AG04449 (cell line): ENCODE measurements at regions not wholly inside any gene's neighbourhood (a gene's known extent, or its start where the extent isn't known, plus 50 kb on each side); places are given as distances from the start of the nearest gene placed in this dataset.
"Not testable (repeated sequence)": the region's sequence is repeated elsewhere in the genome, so short reads cannot be mapped to it uniquely, and the experiment has no call there.

Experiments
- CTCF ChIA-PET: fragments of 350-600 bp; formaldehyde crosslinking; extraction: SDS; loops from one replicate; lab custom pipeline; 2021; ENCODE audit warnings: antibody characterized with exemption; lab: Yijun Ruan, JAX
- POLR2A ChIA-PET: fragments of 400-600, 350-600 bp; formaldehyde crosslinking; extraction: SDS; loops from one replicate; lab custom pipeline; 2020; ENCODE audit warnings: antibody characterized with exemption, inconsistent platforms; lab: Yijun Ruan, JAX
- DNase-seq: peaks from one replicate; pipeline ENCODE4 v3.0.0-alpha.2; 2010; ENCODE audit warnings: low read depth, low spot score
- H3K4me3 ChIP-seq: 2 replicates; pipeline ENCODE4 v1.5.1; 2011; ENCODE audit warnings: low read depth, mild to moderate bottlenecking, control low read depth, low read length
- CTCF ChIP-seq: IDR thresholded peaks from one replicate; pipeline ENCODE4 v1.5.1; 2011; ENCODE audit warnings: mild to moderate bottlenecking, moderate library complexity, low read length, control low read depth, inconsistent platforms; ENCODE audit not compliant: insufficient read depth; ENCODE audit errors: missing control alignments

- no peak for TF ChIP-seq CTCF
- ChIA-PET POLR2A (no interaction called here), CTCF (no interaction called here)
- DNase-seq: no peak
- no peak overlapping the region for H3K4me3 ChIP-seq
These were observed 124.7 kb downstream of the MEX3B start for GRCh38 chr15:81921163-81921562.

- H3K4me3 ChIP-seq, CTCF ChIA-PET, POLR2A ChIA-PET, DNase-seq: not testable (repeated sequence)
These were observed 127.1 kb downstream of the MEX3B start for GRCh38 chr15:81918767-81919166.

DNA sequence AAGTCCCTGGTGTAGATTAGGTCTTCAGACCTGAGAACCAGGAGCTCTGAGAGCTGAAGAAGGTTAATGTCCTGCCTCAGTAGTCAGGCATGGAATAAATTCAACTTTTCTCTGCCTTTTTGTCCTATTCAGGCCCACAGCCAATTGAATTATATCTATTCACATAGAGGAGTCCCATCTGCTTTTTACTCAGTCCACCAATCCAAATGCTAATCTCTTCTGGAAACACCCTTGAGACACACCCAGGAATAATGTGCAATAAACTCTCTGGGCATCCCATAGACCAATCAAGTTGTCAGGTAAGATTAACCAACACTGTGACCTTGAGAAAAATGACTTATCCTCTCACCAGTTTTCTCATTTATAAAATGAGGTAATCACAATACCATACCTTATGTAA is 129.4 kb downstream of the MEX3B start:
- ChIA-PET POLR2A (no interaction called here), CTCF (no interaction called here)
- no peak overlapping the region for H3K4me3 ChIP-seq
- no peak for TF ChIP-seq CTCF
- DNase-seq: no peak

DNA sequence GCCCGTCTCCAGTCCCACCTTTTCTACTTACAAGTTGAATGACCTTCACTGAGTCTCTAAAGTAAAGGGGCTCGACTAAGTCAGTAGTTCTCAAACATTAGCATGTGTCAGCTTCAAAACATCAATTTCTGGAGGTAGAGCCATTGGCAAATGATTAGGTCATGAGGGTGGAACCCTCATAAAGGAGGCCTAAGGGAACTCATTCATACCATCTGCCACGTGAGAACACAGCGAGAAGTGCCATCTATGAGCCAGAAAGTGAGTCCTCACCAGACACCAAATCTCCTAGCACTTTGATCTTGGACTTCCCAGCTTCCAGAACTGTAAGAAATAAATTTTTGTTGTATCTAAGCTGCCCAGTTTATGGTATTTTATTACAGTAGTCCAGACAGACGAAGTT is 129.8 kb downstream of the MEX3B start:
- TF ChIP-seq CTCF: no peak
- CTCF ChIA-PET: interaction anchor here (0.8 kb wide), 1 partner anchor 19 kb away, joined by 3 read pairs; no protein-coding TSS in a partner anchor
- POLR2A ChIA-PET: no interaction called here
- no peak overlapping the region for H3K4me3 ChIP-seq
- no peak for DNase-seq

- H3K4me3 ChIP-seq: no peak overlapping the region
- ChIA-PET POLR2A (no interaction called here), CTCF (no interaction called here)
- TF ChIP-seq CTCF: no peak
- no peak for DNase-seq
These were observed 131.0 kb downstream of the MEX3B start for GRCh38 chr15:81914734-81915256.

DNA sequence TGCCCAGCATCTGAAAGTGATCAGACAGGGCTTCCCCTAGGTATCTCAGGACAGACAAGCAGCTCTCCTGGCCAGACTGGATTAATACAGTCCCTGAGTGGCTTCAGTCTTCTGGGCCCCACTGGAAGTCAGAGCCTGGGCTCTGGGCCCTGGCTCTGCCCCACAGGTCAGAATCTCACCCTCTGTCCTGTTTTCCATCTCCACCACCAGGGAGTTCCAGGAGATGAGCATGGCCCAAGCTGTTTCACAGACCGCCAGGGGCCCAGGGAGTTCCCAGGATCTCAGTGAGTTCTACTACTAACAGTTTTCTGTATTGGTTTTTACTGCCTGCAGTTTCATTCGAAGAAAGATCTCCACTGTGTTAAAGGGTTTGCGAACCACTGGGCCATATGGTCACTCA is 131.5 kb downstream of the MEX3B start:
- TF ChIP-seq CTCF: no peak
- CTCF ChIA-PET: no interaction called here
- POLR2A ChIA-PET: no interaction called here
- no peak overlapping the region for H3K4me3 ChIP-seq
- DNase-seq: no peak
